Thymus (tissue), 11 donors: ENCODE measurements at regions not wholly inside any gene's neighbourhood (a gene's known extent, or its start where the extent isn't known, plus 50 kb on each side); places are given as distances from the start of the nearest gene placed in this dataset.

ENCODE experiments used
- DNase-seq, 9 donors: peaks; one replicate each; pipeline ENCODE4 v3.0.0-alpha.2; 2013; ENCODE audit warnings: low spot score in 9 of 9, low read depth in 6 of 9, missing footprints in 1 of 9
- H3K27ac ChIP-seq, 2 donors: one replicate each; pipeline ENCODE4 v1.5.1; 2013; ENCODE audit warnings: control low read depth in 1 of 2, low read depth in 1 of 2, low read length in 1 of 2, mild to moderate bottlenecking in 1 of 2, moderate library complexity in 1 of 2
- H3K27me3 ChIP-seq, 2 donors: one replicate each; pipeline ENCODE4 v1.5.1; 2013; ENCODE audit warnings: low read length in 1 of 2; ENCODE audit not compliant: control insufficient read depth in 2 of 2, insufficient read depth in 1 of 2
- H3K36me3 ChIP-seq, 2 donors: one replicate each; pipeline ENCODE4 v1.5.1; 2013; ENCODE audit warnings: low read length in 1 of 2, mild to moderate bottlenecking in 1 of 2, moderate library complexity in 1 of 2; ENCODE audit not compliant: control insufficient read depth in 2 of 2, insufficient read depth in 2 of 2
- H3K4me1 ChIP-seq, 2 donors: one replicate each; pipeline ENCODE4 v1.5.1; 2013; ENCODE audit warnings: low read length in 2 of 2; ENCODE audit not compliant: control insufficient read depth in 2 of 2, insufficient read depth in 2 of 2
- H3K4me3 ChIP-seq, 2 donors: one replicate each; pipeline ENCODE4 v1.5.1; 2013; ENCODE audit warnings: low read length in 2 of 2, control low read depth in 1 of 2, mild to moderate bottlenecking in 1 of 2
- H3K9me3 ChIP-seq, 2 donors: one replicate each; pipeline ENCODE4 v1.5.1; 2013; ENCODE audit warnings: low read length in 1 of 2, mild to moderate bottlenecking in 1 of 2; ENCODE audit not compliant: control insufficient read depth in 2 of 2, insufficient read depth in 1 of 2
- WGBS: extraction: QIAGEN DNeasy Blood & Tissue Kit; methylation state at CpG from one replicate; pipeline ENCODE4 v1.1.7; 2013; 5-methylcytosine and 5-hydroxymethylcytosine counted together
- donor health status: healthy.

GRCh38 chr5:167281925-167282324 is 1009.5 kb upstream of the WWC1 start:
- no peak for DNase-seq
- H3K4me1 ChIP-seq = no peaks in the 10 kb centered on the region
- H3K27me3 ChIP-seq = no peaks in the 10 kb centered on the region
- WGBS = 96% methylated on average over 3 of the region's 3 CpGs
- no peaks in the 10 kb centered on the region for H3K36me3 ChIP-seq
- H3K4me3 ChIP-seq = no peak overlapping the region
- no peak overlapping the region for H3K27ac ChIP-seq
- no peaks in the 10 kb centered on the region for H3K9me3 ChIP-seq

GRCh38 chr5:167283691-167284090 is 1007.8 kb upstream of the WWC1 start:
- no peaks in the 10 kb centered on the region for H3K36me3 ChIP-seq
- H3K9me3 ChIP-seq = no peaks in the 10 kb centered on the region
- no peaks in the 10 kb centered on the region for H3K4me1 ChIP-seq
- no peaks in the 10 kb centered on the region for H3K27me3 ChIP-seq
- no peak overlapping the region for H3K27ac ChIP-seq
- no peak overlapping the region for H3K4me3 ChIP-seq
- 85% methylated on average over 4 of the region's 4 CpGs for WGBS
- DNase-seq = no peak

GRCh38 chr5:167284222-167284890 is 1007.1 kb upstream of the WWC1 start:
- no peak for DNase-seq
- H3K36me3 ChIP-seq = no peaks in the 10 kb centered on the region
- H3K4me3 ChIP-seq = no peak overlapping the region
- 96% methylated on average over 6 of the region's 6 CpGs for WGBS
- no peaks in the 10 kb centered on the region for H3K9me3 ChIP-seq
- no peak overlapping the region for H3K27ac ChIP-seq
- no peaks in the 10 kb centered on the region for H3K27me3 ChIP-seq
- no peaks in the 10 kb centered on the region for H3K4me1 ChIP-seq

GRCh38 chr5:167285591-167285990 is 1005.9 kb upstream of the WWC1 start:
- no peaks in the 10 kb centered on the region for H3K36me3 ChIP-seq
- WGBS = 81% methylated on average over 5 of the region's 5 CpGs
- no peaks in the 10 kb centered on the region for H3K4me1 ChIP-seq
- H3K9me3 ChIP-seq = no peaks in the 10 kb centered on the region
- no peak overlapping the region for H3K4me3 ChIP-seq
- H3K27ac ChIP-seq = peak overlapping the region in 1 of 2 donors; percentile 27
- DNase-seq = no peak
- H3K27me3 ChIP-seq = no peaks in the 10 kb centered on the region

- DNase-seq = no peak
- 97% methylated on average over 1 of the region's 1 CpG for WGBS
- no peaks in the 10 kb centered on the region for H3K4me1 ChIP-seq
- no peak overlapping the region for H3K4me3 ChIP-seq
- H3K27ac ChIP-seq = no peak overlapping the region
- H3K9me3 ChIP-seq = no peaks in the 10 kb centered on the region
- no peaks in the 10 kb centered on the region for H3K36me3 ChIP-seq
- H3K27me3 ChIP-seq = no peaks in the 10 kb centered on the region
These were observed 1004.6 kb upstream of the WWC1 start for GRCh38 chr5:167286891-167287290.

- Histone ChIP-seq H3K4me3 (no peak overlapping the region), H3K27ac (no peak overlapping the region), H3K36me3 (no peaks in the 10 kb centered on the region), H3K9me3 (no peaks in the 10 kb centered on the region), H3K27me3 (no peaks in the 10 kb centered on the region), H3K4me1 (no peaks in the 10 kb centered on the region)
- 97% methylated on average over 1 of the region's 1 CpG for WGBS
- no peak for DNase-seq
These were observed 1001.0 kb upstream of the WWC1 start for GRCh38 chr5:167290478-167290877.

- no peak for DNase-seq
- Histone ChIP-seq H3K36me3 (no peaks in the 10 kb centered on the region), H3K9me3 (no peaks in the 10 kb centered on the region), H3K27ac (no peak overlapping the region), H3K27me3 (no peaks in the 10 kb centered on the region), H3K4me3 (no peak overlapping the region), H3K4me1 (no peaks in the 10 kb centered on the region)
- WGBS = 67% methylated on average over 3 of the region's 3 CpGs
These were observed 996.4 kb upstream of the WWC1 start for GRCh38 chr5:167294882-167295680.

- DNase-seq = no peak
- Histone ChIP-seq H3K27me3 (no peaks in the 10 kb centered on the region), H3K4me3 (no peak overlapping the region), H3K27ac (no peak overlapping the region), H3K9me3 (no peaks in the 10 kb centered on the region), H3K36me3 (no peaks in the 10 kb centered on the region), H3K4me1 (no peaks in the 10 kb centered on the region)
- 97% methylated on average over 2 of the region's 2 CpGs for WGBS
These were observed 995.8 kb upstream of the WWC1 start for GRCh38 chr5:167295681-167296005.

GRCh38 chr5:167296066-167296465 is 995.4 kb upstream of the WWC1 start:
- 54% methylated on average over 5 of the region's 5 CpGs for WGBS
- no peak overlapping the region for H3K27ac ChIP-seq
- H3K36me3 ChIP-seq = no peaks in the 10 kb centered on the region
- H3K9me3 ChIP-seq = no peaks in the 10 kb centered on the region
- no peak overlapping the region for H3K4me3 ChIP-seq
- H3K4me1 ChIP-seq = no peaks in the 10 kb centered on the region
- H3K27me3 ChIP-seq = no peaks in the 10 kb centered on the region
- no peak for DNase-seq
